ENCODE measurements at regions not wholly inside any gene's neighbourhood (a gene's known extent, or its start where the extent isn't known, plus 50 kb on each side); places are given as distances from the start of the nearest gene placed in this dataset.

DNA sequence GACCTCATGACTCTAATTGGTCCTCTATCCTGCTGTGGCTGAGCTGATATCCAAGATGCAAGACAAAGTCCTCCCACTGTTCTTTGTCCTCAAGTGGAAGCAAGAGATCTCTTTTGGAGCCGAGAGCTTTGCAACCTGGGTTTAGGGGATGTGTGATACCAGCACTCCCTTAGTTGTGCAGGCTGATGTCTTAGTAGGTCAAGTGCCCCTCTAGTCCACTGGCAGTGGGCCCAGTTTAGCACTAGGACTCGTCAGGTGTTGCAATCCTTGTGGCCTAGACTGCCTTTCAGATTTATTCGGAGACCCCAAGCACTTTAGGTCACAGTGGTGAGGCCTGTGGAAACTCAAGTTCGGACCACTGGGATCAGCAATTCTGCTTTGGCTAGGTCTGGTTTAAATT, 64.0 kb downstream of the GPRASP3 start:
- TF ChIP-seq, protein P1, sequence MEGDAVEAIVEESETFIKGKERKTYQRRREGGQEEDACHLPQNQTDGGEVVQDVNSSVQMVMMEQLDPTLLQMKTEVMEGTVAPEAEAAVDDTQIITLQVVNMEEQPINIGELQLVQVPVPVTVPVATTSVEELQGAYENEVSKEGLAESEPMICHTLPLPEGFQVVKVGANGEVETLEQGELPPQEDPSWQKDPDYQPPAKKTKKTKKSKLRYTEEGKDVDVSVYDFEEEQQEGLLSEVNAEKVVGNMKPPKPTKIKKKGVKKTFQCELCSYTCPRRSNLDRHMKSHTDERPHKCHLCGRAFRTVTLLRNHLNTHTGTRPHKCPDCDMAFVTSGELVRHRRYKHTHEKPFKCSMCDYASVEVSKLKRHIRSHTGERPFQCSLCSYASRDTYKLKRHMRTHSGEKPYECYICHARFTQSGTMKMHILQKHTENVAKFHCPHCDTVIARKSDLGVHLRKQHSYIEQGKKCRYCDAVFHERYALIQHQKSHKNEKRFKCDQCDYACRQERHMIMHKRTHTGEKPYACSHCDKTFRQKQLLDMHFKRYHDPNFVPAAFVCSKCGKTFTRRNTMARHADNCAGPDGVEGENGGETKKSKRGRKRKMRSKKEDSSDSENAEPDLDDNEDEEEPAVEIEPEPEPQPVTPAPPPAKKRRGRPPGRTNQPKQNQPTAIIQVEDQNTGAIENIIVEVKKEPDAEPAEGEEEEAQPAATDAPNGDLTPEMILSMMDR (conservative IDR thresholded peaks at IDR 0.05; ENCODE audit: low read depth, low read length) = no peak
- TF ChIP-seq EZH2phosphoT487 (IDR thresholded peaks at IDR 0.05; ENCODE audit: borderline replicate concordance, low read length) = no peak
- no peak for TF ChIP-seq EZH2 (IDR thresholded peaks at IDR 0.05; ENCODE audit: low read length, unreplicated experiment)
